SK-N-MC (cell line): ENCODE measurements at regions not wholly inside any gene's neighbourhood (a gene's known extent, or its start where the extent isn't known, plus 50 kb on each side); places are given as distances from the start of the nearest gene placed in this dataset.

Source experiments
- DNase-seq: peaks from one replicate; pipeline ENCODE4 v3.0.0-alpha.2; 2011; ENCODE audit warnings: low read depth, low spot score
- H3K27ac ChIP-seq: fragments of 200-600 bp; sonication (generic); 2 replicates; pipeline ENCODE4 v1.5.1; 2016; ENCODE audit warnings: mixed run types
- H3K36me3 ChIP-seq: fragments of 200-600 bp; sonication (generic); 2 replicates; pipeline ENCODE4 v1.6.1; 2017; ENCODE audit warnings: antibody characterized with exemption, low read length, mixed read lengths; ENCODE audit not compliant: insufficient read depth
- H3K4me3 ChIP-seq: fragments of 200-600 bp; sonication (generic); 2 replicates; pipeline ENCODE4 v1.5.1; 2016
- H3K9ac ChIP-seq: fragments of 200-600 bp; sonication (generic); 2 replicates; pipeline ENCODE4 v1.8.0; 2017; ENCODE audit warnings: mixed run types, mixed read lengths; ENCODE audit not compliant: insufficient read length
- H3K9me3 ChIP-seq: fragments of 200-600 bp; sonication (generic); 2 replicates; pipeline ENCODE4 v1.6.1; 2017; ENCODE audit warnings: low read depth, mild to moderate bottlenecking, antibody characterized with exemption, low read length, moderate library complexity, mixed read lengths
- EZH2 ChIP-seq: fragments of 200-600 bp; sonication (generic); IDR thresholded peaks from one replicate; pipeline ENCODE4 v1.6.1; 2017; ENCODE audit warnings: antibody characterized with exemption
- FOXP2 ChIP-seq: optimal IDR thresholded peaks from 2 replicates; pipeline ENCODE3; 2011; ENCODE audit warnings: mild to moderate bottlenecking, moderate library complexity; ENCODE audit not compliant: insufficient read depth; ENCODE audit errors: extremely low read length, control extremely low read depth
- POLR2AphosphoS5 ChIP-seq: IDR thresholded peaks from 2 replicates; pipeline ENCODE4 v1.6.1; 2012; ENCODE audit warnings: mild to moderate bottlenecking, low read depth, low read length, borderline replicate concordance

- TF ChIP-seq POLR2AphosphoS5 (no peak), EZH2 (no peak), FOXP2 (no peak)
- no peak overlapping the region for H3K4me3 ChIP-seq
- H3K9me3 ChIP-seq: no peaks in the 10 kb centered on the region
- H3K27ac ChIP-seq: no peak overlapping the region
- no peaks in the 10 kb centered on the region for H3K36me3 ChIP-seq
- DNase-seq: no peak
- no peak overlapping the region for H3K9ac ChIP-seq
Observed at GRCh38 chr4:154003378-154003777, 214.5 kb upstream of the SFRP2 start.

GRCh38 chr4:154001193-154001592 is 212.3 kb upstream of the SFRP2 start:
- no peaks in the 10 kb centered on the region for H3K9me3 ChIP-seq
- no peak overlapping the region for H3K27ac ChIP-seq
- no peak overlapping the region for H3K9ac ChIP-seq
- DNase-seq: no peak
- TF ChIP-seq EZH2 (no peak), POLR2AphosphoS5 (no peak), FOXP2 (no peak)
- no peak overlapping the region for H3K4me3 ChIP-seq
- no peaks in the 10 kb centered on the region for H3K36me3 ChIP-seq

- H3K4me3 ChIP-seq: no peak overlapping the region
- H3K36me3 ChIP-seq: no peaks in the 10 kb centered on the region
- H3K9me3 ChIP-seq: no peaks in the 10 kb centered on the region
- no peak overlapping the region for H3K27ac ChIP-seq
- TF ChIP-seq EZH2 (no peak), FOXP2 (no peak), POLR2AphosphoS5 (no peak)
- no peak overlapping the region for H3K9ac ChIP-seq
- no peak for DNase-seq
Observed at GRCh38 chr4:153997516-153997915, 208.6 kb upstream of the SFRP2 start.

- H3K4me3 ChIP-seq: no peak overlapping the region
- no peaks in the 10 kb centered on the region for H3K36me3 ChIP-seq
- TF ChIP-seq EZH2: no peak
- no peak for TF ChIP-seq POLR2AphosphoS5
- TF ChIP-seq FOXP2: no peak
- DNase-seq: no peak
- H3K9ac ChIP-seq: no peak overlapping the region
- H3K27ac ChIP-seq: no peak overlapping the region
- H3K9me3 ChIP-seq: no peaks in the 10 kb centered on the region
Observed at GRCh38 chr4:153989505-153989904, 200.6 kb upstream of the SFRP2 start.

- no peak overlapping the region for H3K4me3 ChIP-seq
- no peaks in the 10 kb centered on the region for H3K9me3 ChIP-seq
Observed at GRCh38 chr4:153988492-153989363, 199.8 kb upstream of the SFRP2 start.

GRCh38 chr4:153987291-153987690 is 198.4 kb upstream of the SFRP2 start:
- no peak overlapping the region for H3K4me3 ChIP-seq
- no peak for TF ChIP-seq FOXP2
- no peak for TF ChIP-seq POLR2AphosphoS5
- no peak for TF ChIP-seq EZH2
- DNase-seq: no peak

More at GRCh38 chr4:153988492-153989363, 199.8 kb upstream of the SFRP2 start:
- TF ChIP-seq FOXP2 (no peak), POLR2AphosphoS5 (no peak), EZH2 (no peak)
- no peak for DNase-seq
- no peak overlapping the region for H3K27ac ChIP-seq
- H3K36me3 ChIP-seq: no peaks in the 10 kb centered on the region
- no peak overlapping the region for H3K9ac ChIP-seq

GRCh38 chr4:153976954-153977353 is 188.1 kb upstream of the SFRP2 start:
- no peak overlapping the region for H3K27ac ChIP-seq
- no peak for DNase-seq
- no peaks in the 10 kb centered on the region for H3K36me3 ChIP-seq
- H3K9ac ChIP-seq: no peak overlapping the region
- no peak for TF ChIP-seq POLR2AphosphoS5
- no peak for TF ChIP-seq FOXP2
- TF ChIP-seq EZH2: no peak
- no peak overlapping the region for H3K4me3 ChIP-seq
- H3K9me3 ChIP-seq: no peaks in the 10 kb centered on the region

More at GRCh38 chr4:153987291-153987690, 198.4 kb upstream of the SFRP2 start:
- Histone ChIP-seq H3K9me3 (no peaks in the 10 kb centered on the region), H3K36me3 (no peaks in the 10 kb centered on the region), H3K9ac (no peak overlapping the region), H3K27ac (no peak overlapping the region)

- Histone ChIP-seq H3K9ac (no peak overlapping the region), H3K4me3 (no peak overlapping the region), H3K36me3 (no peaks in the 10 kb centered on the region), H3K9me3 (no peaks in the 10 kb centered on the region), H3K27ac (no peak overlapping the region)
- DNase-seq: no peak
- TF ChIP-seq POLR2AphosphoS5 (no peak), FOXP2 (no peak), EZH2 (no peak)
Observed at GRCh38 chr4:153974452-153974851, 185.6 kb upstream of the SFRP2 start.
